HG02852 (cell line): ENCODE measurements at regions not wholly inside any gene's neighbourhood (a gene's known extent, or its start where the extent isn't known, plus 50 kb on each side); places are given as distances from the start of the nearest gene placed in this dataset.

ENCODE experiments used
- ATAC-seq: cut with Tn5 transposase; IDR thresholded peaks from one replicate; pipeline ENCODE4 v1.9.1; 2021; ENCODE audit warnings: mild to moderate bottlenecking, moderate library complexity; ENCODE audit not compliant: unreplicated experiment

DNA sequence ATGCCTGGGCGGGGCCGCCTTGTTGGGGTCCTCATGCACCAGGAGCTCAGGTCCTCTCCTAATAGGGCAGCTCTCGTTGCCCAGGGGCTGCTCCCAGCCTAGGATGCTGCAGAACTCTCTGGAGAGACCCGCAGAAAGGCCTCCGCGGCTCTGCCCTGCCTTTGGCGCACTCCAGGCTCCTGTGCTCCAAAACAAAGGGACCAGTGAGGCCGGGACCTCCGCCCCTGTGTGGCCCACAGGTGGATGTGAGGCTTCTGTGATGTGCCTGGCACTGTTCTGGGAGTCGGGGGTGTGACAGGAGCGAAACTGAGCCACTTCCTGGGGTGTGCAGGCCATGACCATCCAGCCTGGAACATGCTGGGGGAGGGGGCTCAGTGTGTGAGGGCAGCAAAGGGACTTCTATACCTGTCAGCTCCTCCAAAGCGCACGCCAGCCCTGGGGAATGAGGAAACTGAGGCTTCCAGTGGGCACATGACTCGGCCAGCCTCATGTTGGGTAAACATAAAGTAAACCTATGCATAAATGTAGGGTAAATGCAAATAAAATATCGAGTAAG, 153.2 kb downstream of the IRF8 start:
- no peak for ATAC-seq

DNA sequence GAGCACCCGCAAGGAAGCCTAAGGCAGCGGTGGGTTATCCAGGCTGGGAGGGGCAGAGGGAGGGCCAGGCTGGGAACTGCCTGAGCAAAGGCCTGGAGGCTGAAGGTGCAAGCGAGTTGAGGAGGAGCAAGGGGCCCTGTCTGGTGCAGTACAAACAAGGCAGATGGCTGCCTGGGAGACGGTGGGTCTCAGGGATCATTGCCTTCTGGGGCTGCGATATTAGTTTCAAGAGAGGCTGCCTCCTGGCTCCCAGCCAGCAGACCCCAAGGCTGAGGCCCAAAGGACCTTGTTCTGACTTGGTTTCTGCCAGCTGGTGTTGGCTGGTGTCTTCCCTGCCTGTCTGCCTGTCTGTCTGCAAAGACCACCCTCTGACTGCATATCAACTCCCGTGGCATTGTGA, 154.0 kb downstream of the IRF8 start:
- no peak for ATAC-seq

DNA sequence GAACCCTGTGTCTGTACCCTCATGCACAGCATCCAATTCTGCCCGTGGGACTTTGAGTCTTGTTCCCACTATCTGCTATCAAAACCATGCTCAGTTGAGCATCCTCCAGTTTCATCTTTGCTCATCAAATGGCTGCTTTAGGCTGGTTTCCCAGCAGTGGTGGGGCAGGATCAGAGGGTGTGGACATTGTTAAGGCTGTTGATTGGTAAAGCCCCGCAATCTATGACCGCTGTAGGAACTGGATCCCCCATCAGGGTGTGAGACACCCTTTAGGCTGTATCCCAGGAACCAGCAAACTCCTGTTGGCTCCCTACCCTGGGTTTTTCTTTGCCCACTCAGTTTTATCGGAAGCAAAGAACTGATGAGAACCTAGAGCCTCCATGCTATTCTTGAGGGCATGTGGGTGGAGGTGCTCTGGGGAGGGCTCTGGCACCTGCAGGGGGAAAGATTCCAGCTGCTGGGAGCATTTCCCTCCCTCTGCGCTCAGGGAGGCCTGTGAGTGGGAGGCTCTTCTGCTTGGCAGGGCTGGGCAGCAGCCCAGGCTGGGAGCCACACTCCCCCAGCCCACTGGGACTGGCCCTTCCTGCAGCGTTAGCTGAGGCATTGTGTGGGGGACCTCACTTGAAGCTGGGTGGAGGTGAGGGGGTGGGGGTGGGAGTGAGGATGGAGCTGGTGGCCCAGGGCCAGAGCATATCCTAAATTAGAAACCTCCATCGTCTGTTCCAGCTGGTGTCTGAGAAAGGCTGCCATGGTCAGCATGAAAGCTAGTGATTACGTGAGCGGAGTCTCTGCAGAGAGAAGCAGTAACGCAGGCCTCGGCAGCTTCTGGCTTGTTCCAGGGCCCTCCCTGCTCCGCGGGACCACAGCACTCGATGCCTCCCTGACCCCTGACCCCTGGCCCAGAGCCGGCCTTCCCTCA, 160.6 kb downstream of the IRF8 start:
- no peak for ATAC-seq

GRCh38 chr16:86060381-86061317, 161.7 kb downstream of the IRF8 start:
- ATAC-seq = no peak

GRCh38 chr16:86061318-86061695, 162.3 kb downstream of the IRF8 start:
- no peak for ATAC-seq

DNA sequence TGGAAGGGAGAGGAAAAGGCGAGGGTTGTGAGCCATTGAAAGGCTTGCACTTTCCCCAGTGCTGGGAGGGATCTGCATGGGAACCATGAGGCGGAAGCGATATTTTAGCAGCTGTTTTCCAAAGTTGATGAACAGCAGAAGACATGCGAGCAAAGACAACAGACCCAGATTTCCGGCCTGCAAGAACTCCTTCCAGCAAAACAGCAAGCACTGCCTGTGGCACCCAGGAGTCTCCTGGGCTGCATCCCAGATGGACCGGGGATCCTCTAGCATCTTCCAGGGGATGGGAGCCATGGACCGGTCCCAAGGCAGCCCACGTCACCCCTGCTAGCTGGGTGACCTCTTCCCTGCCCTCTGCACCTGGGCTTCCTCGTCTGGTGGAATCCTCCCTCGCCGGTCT, 162.8 kb downstream of the IRF8 start:
- no peak for ATAC-seq

DNA sequence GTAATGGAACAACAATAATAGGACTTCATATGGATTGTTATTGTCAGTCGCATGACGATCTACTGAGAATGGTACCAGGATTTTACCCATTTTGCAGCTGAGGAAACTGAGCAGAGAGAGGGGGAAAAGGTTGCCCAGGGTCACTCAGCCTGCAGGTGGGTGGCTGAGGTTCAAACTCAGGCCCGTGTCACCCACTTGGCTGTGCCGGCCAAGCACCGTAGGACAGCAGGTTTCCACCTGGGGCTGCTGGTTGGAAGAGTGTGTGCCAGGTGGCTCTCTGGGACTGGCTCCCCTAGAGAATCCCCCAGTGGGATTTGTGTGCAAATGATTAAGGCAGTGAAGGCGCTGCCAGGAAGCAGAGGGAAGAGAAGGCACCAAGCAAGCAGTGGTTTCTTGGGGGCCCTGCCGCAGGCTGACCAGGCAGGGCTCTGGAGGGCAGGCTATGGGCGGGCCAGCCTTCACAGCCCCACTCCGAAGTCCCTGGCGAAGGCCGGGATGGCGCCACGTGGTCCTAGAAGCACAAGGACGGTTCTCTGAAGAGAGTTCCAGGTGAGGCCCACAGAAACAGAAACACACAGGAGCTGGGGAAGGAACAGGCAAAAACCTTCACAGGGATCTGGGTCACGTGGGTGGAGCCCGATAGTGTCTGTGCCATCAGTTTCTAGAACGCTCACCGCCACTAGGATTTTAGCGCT, 163.5 kb downstream of the IRF8 start:
- no peak for ATAC-seq

GRCh38 chr16:86063760-86064405, 164.9 kb downstream of the IRF8 start:
- ATAC-seq = no peak

DNA sequence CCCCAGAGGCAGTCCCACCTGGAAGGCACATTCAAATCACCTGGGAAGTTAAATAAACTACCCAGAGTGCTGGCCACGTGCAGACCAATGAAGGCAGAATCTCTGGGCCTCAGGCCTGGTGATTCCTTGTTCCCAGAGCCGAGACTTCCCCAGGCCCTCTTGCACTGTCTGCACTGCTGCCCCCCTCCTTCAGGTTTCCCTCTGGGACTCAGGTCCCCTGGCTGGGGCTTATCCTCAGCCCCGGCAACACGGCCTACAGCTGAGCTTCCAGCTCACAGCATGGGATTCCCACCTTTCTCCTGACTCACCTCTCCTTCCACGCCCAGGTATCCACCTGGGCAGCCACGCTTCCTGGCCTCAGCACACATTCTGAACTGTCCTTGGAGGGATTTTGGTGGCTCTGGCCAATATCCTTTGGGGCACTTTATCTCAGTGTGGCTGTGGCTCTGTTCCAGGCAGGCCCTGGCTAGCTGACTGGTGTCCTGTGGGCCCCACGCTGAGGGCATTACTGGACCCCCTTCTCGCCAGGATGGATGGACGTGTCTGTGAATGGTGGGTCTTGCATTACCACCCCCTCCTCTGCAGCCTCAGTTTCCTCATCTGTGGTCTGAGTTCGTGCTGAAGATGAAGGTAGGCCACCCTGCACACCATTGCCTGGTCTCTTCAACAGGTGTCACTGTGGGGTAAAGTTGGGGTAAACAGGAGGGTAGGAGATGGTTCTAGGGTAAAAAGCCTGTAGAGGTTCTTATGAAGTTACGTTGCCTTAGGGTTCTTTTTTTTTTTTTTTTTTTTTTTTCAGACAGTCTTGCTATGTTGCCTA, 165.7 kb downstream of the IRF8 start:
- no peak for ATAC-seq

DNA sequence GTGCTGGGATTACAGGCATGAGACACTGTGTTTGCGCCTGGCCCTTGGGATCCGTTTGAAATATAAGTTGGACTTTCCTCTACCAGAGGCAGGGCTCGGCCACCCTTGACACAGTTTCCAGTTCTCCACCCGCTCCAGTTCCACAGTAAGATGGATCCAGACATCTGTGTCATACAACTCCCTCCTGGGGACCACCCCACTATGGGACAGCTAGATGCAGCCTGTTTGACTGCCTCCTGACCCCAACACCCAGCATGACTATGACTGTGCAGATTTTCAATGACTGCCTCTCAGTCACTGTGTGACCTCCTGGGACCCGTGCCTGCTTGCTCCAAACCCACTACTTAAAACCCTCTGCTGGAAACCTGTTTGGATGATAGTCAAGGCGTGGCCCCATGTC, 166.7 kb downstream of the IRF8 start:
- no peak for ATAC-seq

DNA sequence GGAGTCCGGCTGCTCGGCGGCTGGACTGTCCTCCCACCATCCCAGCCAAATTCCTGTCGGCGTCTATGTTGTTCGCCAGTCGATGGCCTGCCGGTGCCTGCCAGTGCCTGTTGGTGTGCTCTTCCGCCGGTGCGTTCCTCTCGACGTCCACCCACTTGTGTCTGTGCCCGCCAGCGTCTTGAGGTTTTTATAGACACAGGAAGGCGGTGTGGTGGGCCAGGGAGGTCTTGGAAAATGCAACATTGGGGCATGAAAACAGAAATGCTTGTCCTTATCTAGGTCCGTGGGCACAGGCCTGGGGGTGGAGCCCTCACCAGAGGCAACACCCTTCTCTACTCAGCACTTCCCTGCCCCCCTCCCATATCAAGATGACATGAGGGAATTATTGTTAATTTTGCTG, 167.8 kb downstream of the IRF8 start:
- ATAC-seq = no peak

- ATAC-seq = no peak
Observed at GRCh38 chr16:86067516-86067915, 168.6 kb downstream of the IRF8 start.

DNA sequence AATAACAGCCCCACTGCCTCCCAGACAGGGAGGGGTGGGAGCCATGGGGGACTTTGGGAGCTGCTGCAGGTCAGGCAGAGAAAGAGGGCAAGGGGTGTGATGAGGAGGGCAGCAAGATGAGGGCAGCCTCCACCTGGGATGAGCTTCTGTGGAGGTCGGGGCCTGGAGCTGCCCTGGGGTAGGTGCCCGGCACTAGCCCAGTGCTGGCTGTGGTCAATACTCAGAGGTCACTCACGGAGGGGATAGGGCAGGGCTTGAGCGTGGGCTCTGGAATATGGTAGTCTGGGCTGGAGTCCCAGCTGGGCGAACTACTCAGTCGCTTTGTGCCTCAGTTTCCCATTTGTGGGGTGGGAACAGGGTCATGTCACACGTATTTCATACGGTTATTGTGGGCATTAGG, 169.0 kb downstream of the IRF8 start:
- ATAC-seq = no peak

DNA sequence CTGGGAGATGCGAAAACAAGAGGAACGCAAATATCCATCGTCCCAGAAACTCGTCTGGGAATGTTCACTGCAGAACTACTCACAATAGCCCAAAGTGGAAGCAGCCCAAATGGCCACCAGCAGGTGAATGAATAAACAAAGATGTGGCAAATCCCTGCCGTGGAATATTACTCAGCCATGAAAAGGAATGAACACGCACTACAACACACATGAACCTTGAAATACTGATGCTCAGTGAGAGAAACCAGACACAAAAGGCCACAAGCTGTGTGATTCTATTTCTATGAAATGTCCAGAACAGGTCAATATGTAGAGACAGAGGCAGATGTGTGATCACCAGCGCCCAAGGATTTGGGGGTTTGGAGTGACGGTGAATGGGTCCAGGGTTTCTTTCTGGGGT, 169.8 kb downstream of the IRF8 start:
- no peak for ATAC-seq

DNA sequence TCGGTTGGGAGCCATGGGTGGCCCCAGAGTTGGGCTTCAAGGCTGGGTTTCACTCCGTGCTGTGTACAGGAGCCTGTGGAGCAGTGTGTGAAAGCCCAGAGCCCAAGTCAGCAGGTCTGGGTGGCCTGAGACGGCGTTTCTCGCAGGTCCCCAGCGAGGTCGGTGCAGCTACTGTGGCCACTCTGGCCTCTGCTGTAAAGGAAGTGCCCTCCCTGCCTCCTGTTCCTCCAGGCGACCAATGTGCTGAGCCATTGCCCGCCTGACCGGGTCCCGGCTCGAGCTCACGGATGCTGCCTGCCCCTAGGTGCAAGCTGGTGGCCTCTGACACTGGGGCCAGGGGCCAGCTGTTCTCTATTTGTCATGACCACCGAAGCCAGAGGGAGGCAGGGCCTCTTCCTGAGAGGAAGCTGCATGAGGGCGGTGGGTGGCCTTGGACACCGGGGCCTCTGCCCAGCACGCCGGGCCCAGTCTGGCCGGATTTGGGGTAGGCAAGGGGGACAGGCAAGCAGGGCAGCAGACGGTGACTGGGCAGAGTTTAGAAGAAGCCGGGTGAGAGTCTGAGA, 170.9 kb downstream of the IRF8 start:
- no peak for ATAC-seq

GRCh38 chr16:86070484-86070883, 171.5 kb downstream of the IRF8 start:
- ATAC-seq = no peak

DNA sequence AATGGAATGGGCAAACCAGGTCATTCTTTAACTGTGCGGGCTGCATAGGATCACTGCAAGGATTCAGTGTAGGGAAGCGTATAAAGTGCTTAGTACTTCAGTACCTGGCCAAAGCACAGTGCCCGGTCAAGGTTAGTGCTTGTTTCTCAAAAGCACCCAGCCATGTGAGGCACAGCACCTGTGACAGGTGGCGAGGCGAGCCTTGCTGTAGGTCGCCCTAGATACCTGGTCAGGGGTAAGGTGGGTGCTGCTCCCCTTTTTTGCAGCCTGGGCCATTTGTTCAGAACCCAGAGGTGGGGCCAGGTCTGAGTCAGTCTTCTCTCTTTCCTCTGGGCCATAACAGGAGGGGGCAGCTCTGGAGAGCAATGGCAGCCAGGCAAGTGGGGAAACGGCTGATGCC, 172.0 kb downstream of the IRF8 start:
- ATAC-seq = no peak

GRCh38 chr16:86071611-86072240, 172.8 kb downstream of the IRF8 start:
- no peak for ATAC-seq
